ENCODE measurements at regions not wholly inside any gene's neighbourhood (a gene's known extent, or its start where the extent isn't known, plus 50 kb on each side); places are given as distances from the start of the nearest gene placed in this dataset.

GRCh38 chr9:129377181-129377580 is 199.1 kb upstream of the IER5L start:
- DNase-seq: no peak

- DNase-seq: no peak
Measured at GRCh38 chr9:129375845-129376244, 197.8 kb upstream of the IER5L start.

GRCh38 chr9:129374651-129375050 is 196.6 kb upstream of the IER5L start:
- no peak for DNase-seq

GRCh38 chr9:129374231-129374630 is 196.2 kb upstream of the IER5L start:
- no peak for DNase-seq

GRCh38 chr9:129373361-129373760 is 195.3 kb upstream of the IER5L start:
- DNase-seq: no peak

- no peak for DNase-seq
Measured at GRCh38 chr9:129370770-129371169, 192.7 kb upstream of the IER5L start.

- no peak for DNase-seq
Measured at GRCh38 chr9:129368444-129368978, 190.4 kb upstream of the IER5L start.

GRCh38 chr9:129367287-129367686 is 189.2 kb upstream of the IER5L start:
- no peak for DNase-seq

GRCh38 chr9:129365196-129365595 is 187.1 kb upstream of the IER5L start:
- DNase-seq: no peak

GRCh38 chr9:129363216-129363873 is 185.3 kb upstream of the IER5L start:
- DNase-seq: no peak

- no peak for DNase-seq
Measured at GRCh38 chr9:129362287-129363000, 184.4 kb upstream of the IER5L start.

- DNase-seq: no peak
Measured at GRCh38 chr9:129361196-129361595, 183.1 kb upstream of the IER5L start.

GRCh38 chr9:129359916-129360536 is 182.0 kb upstream of the IER5L start:
- DNase-seq: no peak

- DNase-seq: no peak
Measured at GRCh38 chr9:129359162-129359811, 181.2 kb upstream of the IER5L start.

GRCh38 chr9:129358621-129359154 is 180.6 kb upstream of the IER5L start:
- DNase-seq: no peak

- no peak for DNase-seq
Measured at GRCh38 chr9:129357773-129358245, 179.7 kb upstream of the IER5L start.

- DNase-seq: no peak
Measured at GRCh38 chr9:129356871-129357772, 179.1 kb upstream of the IER5L start.

- no peak for DNase-seq
Measured at GRCh38 chr9:129355631-129356030, 177.6 kb upstream of the IER5L start.

GRCh38 chr9:129354498-129354897 is 176.4 kb upstream of the IER5L start:
- DNase-seq: no peak

GRCh38 chr9:129353697-129354336 is 175.8 kb upstream of the IER5L start:
- DNase-seq: no peak

- no peak for DNase-seq
Measured at GRCh38 chr9:129352146-129352865, 174.2 kb upstream of the IER5L start.

Measured in activated CD4-positive, alpha-beta T cell treated with anti-CD3 and anti-CD28 coated beads, Interleukin-2, amount 50 U/mL, for 16 hours (primary cell).